SH-SY5Y (cell line): ENCODE measurements at regions not wholly inside any gene's neighbourhood (a gene's known extent, or its start where the extent isn't known, plus 50 kb on each side); places are given as distances from the start of the nearest gene placed in this dataset.

Source experiments
- GATA2 ChIP-seq: IDR thresholded peaks from 2 replicates; pipeline ENCODE4 v1.6.1; 2011; ENCODE audit warnings: mild to moderate bottlenecking, low read depth, low read length
- GATA3 ChIP-seq: IDR thresholded peaks from 2 replicates; pipeline ENCODE4 v1.6.1; 2011; ENCODE audit warnings: low read depth, mild to moderate bottlenecking, low read length, moderate library complexity

DNA sequence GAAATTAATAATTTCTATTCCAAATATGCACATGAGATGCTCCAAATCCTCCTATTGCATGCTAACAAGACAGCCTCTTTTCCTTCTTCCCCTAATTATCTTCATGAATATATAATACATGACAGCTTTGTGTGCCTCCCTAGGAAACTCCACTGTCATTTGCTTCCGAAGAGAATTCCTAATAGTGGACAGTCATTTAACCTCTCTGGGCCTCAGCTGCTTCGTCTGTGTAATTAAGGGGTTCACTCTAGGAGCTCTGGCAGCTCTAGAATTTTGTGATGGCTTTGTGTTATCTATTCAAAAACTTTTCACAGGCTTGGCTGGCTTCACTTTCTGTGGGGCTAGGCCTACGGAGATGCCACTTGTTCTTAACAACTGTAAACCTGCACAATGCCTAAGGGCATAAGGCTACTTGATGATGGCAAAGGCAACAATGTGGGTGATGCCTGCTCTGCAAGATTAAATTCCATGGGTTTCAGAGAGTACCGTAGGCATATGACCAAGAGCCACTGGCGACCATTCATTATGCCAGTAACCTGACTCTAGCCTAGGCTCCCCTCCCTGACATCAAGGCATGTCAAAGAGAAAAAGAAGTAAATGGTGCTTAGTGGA is 333.8 kb upstream of the UMPS start:
- TF ChIP-seq GATA2 (no peak), GATA3 (no peak)
